GM18517 (cell line): ENCODE measurements at regions not wholly inside any gene's neighbourhood (a gene's known extent, or its start where the extent isn't known, plus 50 kb on each side); places are given as distances from the start of the nearest gene placed in this dataset.
"Not testable (repeated sequence)": the region's sequence is repeated elsewhere in the genome, so short reads cannot be mapped to it uniquely, and the experiment has no call there.

ENCODE experiments used
- ATAC-seq: cut with Tn5 transposase; IDR thresholded peaks from one replicate; pipeline ENCODE4 v1.9.1; 2021; ENCODE audit warnings: mild to moderate bottlenecking, moderate library complexity; ENCODE audit not compliant: unreplicated experiment

GRCh38 chr18:43341014-43341413, 63.7 kb upstream of the SYT4 start:
- ATAC-seq, result no peak

GRCh38 chr18:43350176-43350575, 72.9 kb upstream of the SYT4 start:
- ATAC-seq, result no peak

GRCh38 chr18:43364535-43364934, 87.2 kb upstream of the SYT4 start:
- no peak for ATAC-seq

GRCh38 chr18:43367895-43368294, 90.6 kb upstream of the SYT4 start:
- no peak for ATAC-seq

- ATAC-seq, result not testable (repeated sequence)
Observed at GRCh38 chr18:43369311-43369710, 92.0 kb upstream of the SYT4 start.

GRCh38 chr18:43372773-43373172, 95.5 kb upstream of the SYT4 start:
- ATAC-seq, result no peak

GRCh38 chr18:43380104-43380672, 102.9 kb upstream of the SYT4 start:
- no peak for ATAC-seq

- ATAC-seq, result no peak
Observed at GRCh38 chr18:43382641-43383403, 105.5 kb upstream of the SYT4 start.

- no peak for ATAC-seq
Observed at GRCh38 chr18:43389163-43389562, 111.9 kb upstream of the SYT4 start.

- no peak for ATAC-seq
Observed at GRCh38 chr18:43392168-43392567, 114.9 kb upstream of the SYT4 start.

- ATAC-seq, result no peak
Observed at GRCh38 chr18:43393174-43393573, 115.9 kb upstream of the SYT4 start.

- ATAC-seq, result no peak
Observed at GRCh38 chr18:43396266-43396665, 119.0 kb upstream of the SYT4 start.

- ATAC-seq, result no peak
Observed at GRCh38 chr18:43398601-43399000, 121.3 kb upstream of the SYT4 start.

GRCh38 chr18:43405097-43405496, 127.8 kb upstream of the SYT4 start:
- ATAC-seq, result no peak

GRCh38 chr18:43414006-43414405, 136.7 kb upstream of the SYT4 start:
- no peak for ATAC-seq

GRCh38 chr18:43420091-43420490, 142.8 kb upstream of the SYT4 start:
- ATAC-seq, result no peak

GRCh38 chr18:43420950-43421349, 143.7 kb upstream of the SYT4 start:
- no peak for ATAC-seq

- ATAC-seq, result no peak
Observed at GRCh38 chr18:43422518-43422917, 145.2 kb upstream of the SYT4 start.

GRCh38 chr18:43435851-43436250, 158.6 kb upstream of the SYT4 start:
- ATAC-seq, result no peak

GRCh38 chr18:43442131-43442530, 164.8 kb upstream of the SYT4 start:
- ATAC-seq, result no peak

GRCh38 chr18:43442571-43442970, 165.3 kb upstream of the SYT4 start:
- no peak for ATAC-seq

GRCh38 chr18:43465483-43465882, 188.2 kb upstream of the SYT4 start:
- no peak for ATAC-seq

GRCh38 chr18:43471873-43472272, 194.6 kb upstream of the SYT4 start:
- ATAC-seq, result no peak
